HUDEP-2 (cell line): ENCODE measurements at regions not wholly inside any gene's neighbourhood (a gene's known extent, or its start where the extent isn't known, plus 50 kb on each side); places are given as distances from the start of the nearest gene placed in this dataset.
A peak's percentile ranks its signal among the peaks of the same experiment; 100 is the strongest.
"Not testable (repeated sequence)": the region's sequence is repeated elsewhere in the genome, so short reads cannot be mapped to it uniquely, and the experiment has no call there.

Experiments used
- DNase-seq, 76 experiments: peaks; one replicate each; lab custom pipeline; 2025; ENCODE audit not compliant: unreplicated experiment in 76 of 76; lab: John Stamatoyannopoulos, UW

- DNase-seq, result no peak
Measured at GRCh38 chr12:75944097-75944904, 87.3 kb downstream of the PHLDA1 start.

- DNase-seq, result no peak
Measured at GRCh38 chr12:75943730-75944096, 87.9 kb downstream of the PHLDA1 start.

- DNase-seq, result not testable (repeated sequence)
Measured at GRCh38 chr12:75941661-75942060, 89.9 kb downstream of the PHLDA1 start.

DNA sequence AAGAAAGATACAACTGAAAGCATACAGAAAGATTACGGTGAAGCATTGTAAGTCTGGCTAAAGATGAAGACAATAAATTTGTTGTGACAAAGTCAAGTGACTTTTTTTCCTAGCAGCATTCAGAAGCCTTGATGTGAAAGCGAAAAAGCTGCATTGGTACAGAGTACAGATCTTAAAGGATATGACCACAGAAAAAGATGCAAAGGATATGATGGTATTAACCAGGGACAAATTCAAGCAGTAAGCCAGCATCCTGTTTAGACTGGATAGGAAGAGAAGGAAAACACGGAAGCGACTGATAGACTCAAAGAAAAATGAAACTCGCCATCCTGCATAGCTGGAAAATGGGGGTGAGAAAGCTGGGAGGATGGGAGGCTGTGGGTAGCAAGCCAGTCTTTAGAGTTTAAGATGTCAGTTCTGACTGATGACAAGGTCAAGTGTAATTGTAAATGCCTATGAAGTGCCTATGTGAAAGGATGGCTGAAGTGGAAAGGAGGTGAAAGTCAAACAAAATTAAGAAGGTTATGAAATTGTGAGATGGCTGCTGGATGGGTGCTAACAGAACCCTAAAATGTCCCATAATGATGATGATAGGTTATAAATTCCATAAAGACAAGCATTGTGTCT is 92.4 kb downstream of the PHLDA1 start:
- no peak for DNase-seq

DNA sequence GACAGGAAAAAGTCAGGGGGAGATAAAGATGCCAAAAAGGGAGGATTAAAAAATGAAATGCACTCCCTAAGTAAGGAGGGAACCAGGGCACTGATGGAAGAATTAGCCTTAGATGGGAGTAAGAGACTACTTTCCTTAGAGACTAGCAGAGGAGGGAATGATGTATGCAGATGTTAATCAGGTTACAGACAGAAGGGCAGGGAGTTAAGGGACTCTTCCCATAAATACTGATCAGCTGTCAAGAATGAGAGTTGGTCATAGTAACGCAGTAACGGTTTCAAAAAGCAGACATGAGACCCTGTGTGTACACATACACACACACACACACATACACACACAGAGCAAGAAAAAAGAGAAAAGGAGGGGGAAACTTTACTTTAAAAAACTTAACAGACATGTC is 93.4 kb downstream of the PHLDA1 start:
- no peak for DNase-seq

DNA sequence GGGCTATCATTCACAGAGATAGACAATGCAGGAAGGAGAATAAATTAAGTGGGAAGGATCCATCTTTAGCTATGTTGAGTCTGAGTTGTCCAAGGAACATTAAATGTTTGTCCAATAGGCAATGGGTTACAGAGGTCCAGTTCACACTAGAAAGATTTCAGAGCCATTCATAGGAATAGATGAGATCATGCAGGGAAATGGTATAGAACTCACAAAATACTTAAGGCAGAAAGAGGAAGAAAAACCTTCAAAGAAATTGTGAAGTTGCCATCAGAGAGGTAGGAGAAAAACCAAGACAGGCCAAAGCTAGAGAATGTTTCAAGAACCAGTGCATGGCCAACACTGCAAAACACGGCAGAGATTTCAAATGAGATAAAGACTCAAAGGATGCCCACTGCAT is 94.1 kb downstream of the PHLDA1 start:
- DNase-seq, result no peak

GRCh38 chr12:75936515-75937440 is 94.8 kb downstream of the PHLDA1 start:
- DNase-seq, result no peak

DNA sequence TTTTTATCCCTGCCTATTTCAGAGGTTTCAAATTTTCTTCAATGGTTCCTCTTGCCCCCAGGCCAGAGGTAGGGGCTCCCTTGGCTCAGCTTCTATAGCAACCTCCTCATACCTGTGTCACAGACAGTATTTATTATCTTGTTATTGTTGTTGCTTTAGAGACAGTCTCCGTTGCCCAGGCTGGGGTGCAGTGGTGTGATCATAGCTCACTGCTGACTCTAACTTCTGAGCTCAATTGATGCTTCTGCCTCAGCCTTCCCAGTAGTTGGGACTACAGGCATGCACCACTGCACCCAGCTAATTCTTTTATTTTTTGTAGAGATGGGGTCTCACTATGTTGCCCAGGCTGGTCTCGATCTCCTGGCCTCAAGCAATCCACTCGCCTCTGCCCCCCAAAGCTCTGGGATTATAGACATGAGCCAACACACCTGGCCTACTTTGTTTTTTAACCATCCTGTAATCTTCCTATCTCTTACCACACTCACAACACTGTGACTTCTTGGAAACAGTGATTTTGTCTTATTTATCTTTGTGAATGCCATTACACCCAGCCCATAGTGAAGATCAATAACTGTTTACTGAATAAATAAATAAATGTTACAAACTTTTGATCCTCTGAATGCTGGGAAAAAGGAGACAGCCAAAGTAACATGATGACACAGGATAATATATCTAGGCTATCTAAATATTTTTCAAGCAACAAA is 95.9 kb downstream of the PHLDA1 start:
- no peak for DNase-seq

GRCh38 chr12:75933101-75933500 is 98.5 kb downstream of the PHLDA1 start:
- DNase-seq, result no peak

DNA sequence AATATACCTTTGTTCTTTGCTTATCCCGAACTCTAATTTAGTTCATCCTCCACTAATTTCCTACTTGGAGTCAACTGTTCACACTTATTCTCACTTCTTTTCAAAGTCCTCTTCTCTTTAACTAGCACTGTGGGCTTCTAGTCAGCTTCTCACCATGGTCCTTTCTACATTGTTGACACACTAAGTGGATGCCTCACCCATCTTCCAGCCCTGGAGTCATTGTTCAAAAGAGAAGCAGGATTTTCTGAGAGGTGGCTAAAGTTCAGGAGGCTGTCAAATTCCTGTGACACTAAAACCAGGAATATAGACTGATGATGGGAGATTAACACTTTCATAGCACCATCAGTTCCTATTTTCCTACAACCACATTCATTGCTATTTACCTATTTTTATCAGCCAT is 99.3 kb downstream of the PHLDA1 start:
- DNase-seq, result no peak

GRCh38 chr12:75923964-75924666 is 107.5 kb downstream of the PHLDA1 start:
- no peak for DNase-seq

DNA sequence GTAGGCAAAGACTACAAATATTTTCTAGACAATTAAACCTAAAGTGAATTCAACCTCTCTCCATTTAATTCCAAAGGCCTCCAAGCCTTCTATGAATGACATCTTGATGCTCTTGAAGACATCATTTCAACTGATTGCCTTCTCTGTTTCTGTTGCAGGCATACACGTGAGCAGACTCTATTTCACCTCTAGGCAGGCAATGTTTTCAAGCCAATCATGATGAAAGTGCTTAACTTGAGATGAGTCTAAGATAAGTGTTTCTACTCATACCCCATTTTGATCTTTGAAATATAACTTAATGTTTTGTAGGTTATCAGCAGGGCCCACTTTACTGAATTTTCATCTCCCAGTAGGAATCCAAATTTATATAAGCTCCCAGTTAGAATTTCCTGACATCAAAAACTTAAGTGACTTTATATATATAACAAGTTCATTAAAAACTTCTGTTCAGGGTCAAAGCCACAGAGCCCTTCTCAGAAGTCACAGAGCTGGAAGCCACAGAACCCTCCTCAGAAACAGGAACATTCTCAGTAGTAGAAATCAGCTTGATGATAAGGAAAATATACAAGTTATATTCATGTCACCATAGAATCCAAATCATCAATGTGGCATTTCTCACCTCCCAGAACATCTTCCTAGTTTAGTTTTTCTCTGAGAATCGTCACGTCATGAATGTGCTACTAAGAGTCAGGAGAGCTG is 108.5 kb downstream of the PHLDA1 start:
- no peak for DNase-seq

- no peak for DNase-seq
Measured at GRCh38 chr12:75921622-75922289, 109.8 kb downstream of the PHLDA1 start.

- no peak for DNase-seq
Measured at GRCh38 chr12:75917715-75918114, 113.9 kb downstream of the PHLDA1 start.

- DNase-seq, result no peak
Measured at GRCh38 chr12:75917083-75917482, 114.5 kb downstream of the PHLDA1 start.

GRCh38 chr12:75913502-75914351 is 117.8 kb downstream of the PHLDA1 start:
- peak in 1 of 76 experiments; percentile 13 for DNase-seq

DNA sequence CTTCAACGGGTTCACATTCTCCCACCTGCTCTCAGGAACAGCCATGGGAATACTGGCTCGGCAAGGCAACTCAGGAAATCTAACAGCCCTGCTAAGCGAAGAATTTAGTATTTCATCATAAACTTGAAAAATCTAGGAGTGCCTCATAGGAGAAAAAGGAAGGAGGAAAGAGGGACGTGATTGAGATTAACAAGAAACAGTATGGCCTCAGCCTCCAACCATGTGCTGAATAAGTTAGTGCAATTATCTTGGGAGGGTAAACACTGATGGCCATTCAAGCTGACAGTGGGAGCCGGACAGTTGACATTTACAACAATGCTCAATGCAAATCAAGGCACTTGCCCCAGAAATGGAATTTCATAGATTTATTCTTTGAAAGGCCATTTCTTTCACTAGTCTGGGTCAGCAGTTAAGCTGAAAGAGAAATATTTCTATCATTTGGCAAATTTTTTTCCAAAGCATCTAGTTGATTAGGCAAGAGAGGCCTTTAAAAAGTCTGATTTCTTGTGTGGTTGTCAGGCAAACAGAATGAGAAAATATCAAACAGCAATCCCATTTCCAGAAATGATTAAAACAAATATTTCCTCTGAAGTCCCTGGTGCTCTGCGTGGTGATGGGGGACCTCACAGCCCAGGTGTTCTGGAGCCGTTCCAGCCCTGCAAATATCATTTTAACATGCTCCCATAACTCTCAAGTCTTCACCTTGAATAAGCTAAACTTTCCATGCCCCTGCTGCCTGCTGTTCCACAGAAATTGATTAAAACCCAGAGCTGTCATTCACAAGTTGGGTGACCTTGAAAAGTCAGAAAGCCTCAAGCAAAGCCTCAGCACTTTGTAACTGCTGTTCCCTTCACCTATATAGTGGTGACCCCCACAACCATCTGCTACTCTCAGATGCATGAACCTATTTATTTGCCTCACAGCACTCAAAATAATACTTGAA is 121.6 kb downstream of the PHLDA1 start:
- DNase-seq, result no peak
